Neuronal stem cell (in vitro differentiated cells): ENCODE measurements at regions not wholly inside any gene's neighbourhood (a gene's known extent, or its start where the extent isn't known, plus 50 kb on each side); places are given as distances from the start of the nearest gene placed in this dataset.

Experiments
- DNase-seq: peaks from one replicate; pipeline ENCODE4 v3.0.0-alpha.2; 2013; ENCODE audit warnings: low spot score
- H2AFZ ChIP-seq: one replicate; pipeline ENCODE4 v1.6.1; 2013; ENCODE audit warnings: mild to moderate bottlenecking, low read length, inconsistent platforms
- H2AK5ac ChIP-seq: 2 replicates; pipeline ENCODE4 v1.6.1; 2013; ENCODE audit warnings: low read depth, mild to moderate bottlenecking, inconsistent platforms, low read length, moderate library complexity, mixed read lengths
- H2BK120ac ChIP-seq: 2 replicates; pipeline ENCODE4 v1.6.1; 2013; ENCODE audit warnings: low read depth, mild to moderate bottlenecking, inconsistent platforms, low read length, moderate library complexity, mixed read lengths
- H2BK12ac ChIP-seq: one replicate; pipeline ENCODE4 v1.6.1; 2013; ENCODE audit warnings: low read length, inconsistent platforms
- H2BK15ac ChIP-seq: 2 replicates; pipeline ENCODE4 v1.6.1; 2013; ENCODE audit warnings: mild to moderate bottlenecking, low read length, inconsistent platforms, mixed read lengths
- H2BK5ac ChIP-seq: one replicate; pipeline ENCODE4 v1.6.1; 2013; ENCODE audit warnings: inconsistent platforms, mild to moderate bottlenecking, low read length, moderate library complexity
- H3K14ac ChIP-seq: one replicate; pipeline ENCODE4 v1.6.1; 2013; ENCODE audit warnings: low read length, inconsistent platforms
- H3K18ac ChIP-seq: 2 replicates; pipeline ENCODE4 v1.6.1; 2013; ENCODE audit warnings: low read length, inconsistent platforms
- H3K23ac ChIP-seq: 2 replicates; pipeline ENCODE4 v1.6.1; 2013; ENCODE audit warnings: low read depth, mild to moderate bottlenecking, mixed read lengths, low read length, inconsistent platforms; ENCODE audit not compliant: poor library complexity
- H3K27ac ChIP-seq: replicated peaks from 3 replicates; pipeline ENCODE4 v1.5.1; 2013; ENCODE audit warnings: low read length, inconsistent platforms
- H3K27me3 ChIP-seq, 3 experiments: 2 replicates each; pipeline ENCODE4 v1.6.1; 2013; ENCODE audit warnings: low read length in 3 of 3, mild to moderate bottlenecking in 2 of 3, inconsistent platforms in 1 of 3, low read depth in 1 of 3, mixed read lengths in 1 of 3, moderate library complexity in 1 of 3; ENCODE audit not compliant: control insufficient read depth in 3 of 3, insufficient read depth in 3 of 3
- H3K36me3 ChIP-seq, 2 donors: replicated peaks in 1 of 2; 2 replicates each; pipeline ENCODE4 v1.6.1; 2013; ENCODE audit warnings: low read length in 2 of 2; ENCODE audit not compliant: control insufficient read depth in 2 of 2, insufficient read depth in 2 of 2
- H3K4ac ChIP-seq: 2 replicates; pipeline ENCODE4 v1.6.1; 2013; ENCODE audit warnings: inconsistent platforms, mild to moderate bottlenecking, low read length, moderate library complexity
- H3K4me1 ChIP-seq, 2 donors: 1 replicate in 1 of 2; 2 replicates in 1 of 2; pipeline ENCODE4 v1.6.1; 2013; ENCODE audit warnings: low read length in 2 of 2, low read depth in 1 of 2; ENCODE audit not compliant: control insufficient read depth in 2 of 2, insufficient read depth in 1 of 2
- H3K4me2 ChIP-seq: one replicate; pipeline ENCODE4 v1.6.1; 2013; ENCODE audit warnings: mild to moderate bottlenecking, low read length, inconsistent platforms; ENCODE audit not compliant: insufficient read depth, poor library complexity, severe bottlenecking
- H3K4me3 ChIP-seq, 2 donors: 2 replicates each; pipeline ENCODE4 v1.5.1; 2013; ENCODE audit warnings: low read length in 2 of 2, mild to moderate bottlenecking in 2 of 2, inconsistent platforms in 1 of 2, moderate library complexity in 1 of 2
- H3K79me1 ChIP-seq: one replicate; pipeline ENCODE4 v1.6.1; 2013; ENCODE audit warnings: low read depth, mild to moderate bottlenecking, inconsistent platforms, low read length, moderate library complexity
- H3K9ac ChIP-seq: one replicate; pipeline ENCODE4 v1.6.1; 2013; ENCODE audit warnings: mild to moderate bottlenecking, low read depth, low read length, inconsistent platforms; ENCODE audit not compliant: poor library complexity
- H3K9me3 ChIP-seq, 2 donors: replicated peaks in 1 of 2; 2 replicates each; pipeline versions ENCODE3 to v1.6.1; 2013; ENCODE audit warnings: low read length in 2 of 2, mild to moderate bottlenecking in 2 of 2, inconsistent platforms in 1 of 2, low read depth in 1 of 2, mixed read lengths in 1 of 2, moderate library complexity in 1 of 2; ENCODE audit not compliant: control insufficient read depth in 2 of 2, insufficient read depth in 1 of 2
- H4K8ac ChIP-seq: one replicate; pipeline ENCODE4 v1.6.1; 2013; ENCODE audit warnings: low read depth, mild to moderate bottlenecking, inconsistent platforms, low read length, moderate library complexity
- H4K91ac ChIP-seq: one replicate; pipeline ENCODE4 v1.6.1; 2013; ENCODE audit warnings: low read length, low read depth, mild to moderate bottlenecking, inconsistent platforms; ENCODE audit not compliant: poor library complexity
- WGBS, 2 donors: extraction: QIAGEN DNeasy Blood & Tissue Kit; methylation state at CpG; one replicate each; pipeline ENCODE4 v1.1.7; 2013; ENCODE audit warnings: missing lambda C conversion rate in 2 of 2, mixed read lengths in 1 of 2; ENCODE audit not compliant: insufficient read length in 2 of 2, insufficient replicate concordance in 1 of 2; ENCODE audit errors: extremely low coverage in 2 of 2; 5-methylcytosine and 5-hydroxymethylcytosine counted together

- no peak overlapping the region for H3K9ac ChIP-seq
- no CpG with 5 or more reads among the region's 2 CpGs for WGBS, 2 donors
- H4K8ac ChIP-seq: no peak overlapping the region
- H3K4ac ChIP-seq: no peak overlapping the region
- H3K27ac ChIP-seq: no peak overlapping the region
- H2BK120ac ChIP-seq: no peak overlapping the region
- no peaks in the 10 kb centered on the region for H3K27me3 ChIP-seq
- H3K18ac ChIP-seq: no peak overlapping the region
- no peaks in the 10 kb centered on the region for H3K79me1 ChIP-seq
- no peak for DNase-seq
- no peak overlapping the region for H2AFZ ChIP-seq
- no peak overlapping the region for H3K4me2 ChIP-seq
- no peak overlapping the region for H2BK12ac ChIP-seq
- no peak overlapping the region for H4K91ac ChIP-seq
- H3K23ac ChIP-seq: no peak overlapping the region
- H2BK5ac ChIP-seq: no peak overlapping the region
- H3K4me3 ChIP-seq: no peak overlapping the region
- H2BK15ac ChIP-seq: no peak overlapping the region
- H3K9me3 ChIP-seq: peaks cover 0 to 22% of the 10 kb centered on the region in 2 donors
- no peaks in the 10 kb centered on the region for H3K36me3 ChIP-seq
- peaks cover 0 to 2% of the 10 kb centered on the region in 2 donors for H3K4me1 ChIP-seq
- H3K14ac ChIP-seq: no peak overlapping the region
- no peak overlapping the region for H2AK5ac ChIP-seq
These were observed 84.9 kb upstream of the HMGCLL1 start for GRCh38 chr6:55663914-55664313.

- Histone ChIP-seq H3K18ac (no peak overlapping the region), H3K4me1 (no peaks in the 10 kb centered on the region), H3K4me2 (no peak overlapping the region), H3K14ac (no peak overlapping the region), H3K27ac (no peak overlapping the region), H3K9me3 (peaks cover 0 to 17% of the 10 kb centered on the region in 2 donors), H2BK5ac (no peak overlapping the region), H3K79me1 (no peaks in the 10 kb centered on the region), H2AK5ac (no peak overlapping the region), H4K91ac (no peak overlapping the region), H3K4me3 (no peak overlapping the region), H2BK15ac (no peak overlapping the region), H2AFZ (no peak overlapping the region), H3K36me3 (no peaks in the 10 kb centered on the region), H4K8ac (no peak overlapping the region), H3K27me3 (no peaks in the 10 kb centered on the region), H2BK120ac (no peak overlapping the region), H3K4ac (no peak overlapping the region), H2BK12ac (no peak overlapping the region), H3K23ac (no peak overlapping the region), H3K9ac (no peak overlapping the region)
- WGBS, 2 donors: no CpG with 5 or more reads among the region's 3 CpGs
- no peak for DNase-seq
These were observed 80.3 kb upstream of the HMGCLL1 start for GRCh38 chr6:55659304-55659703.

- no peak overlapping the region for H2BK120ac ChIP-seq
- H3K27me3 ChIP-seq: no peaks in the 10 kb centered on the region
- H3K9me3 ChIP-seq: peaks cover 0 to 12% of the 10 kb centered on the region in 2 donors
- no peak overlapping the region for H3K4me3 ChIP-seq
- no peaks in the 10 kb centered on the region for H3K36me3 ChIP-seq
- H3K4me1 ChIP-seq: peaks cover 0 to 3% of the 10 kb centered on the region in 2 donors
- no peak overlapping the region for H2AFZ ChIP-seq
- no peak overlapping the region for H4K91ac ChIP-seq
- no CpG with 5 or more reads among the region's 1 CpG for WGBS, 2 donors
- H2BK5ac ChIP-seq: no peak overlapping the region
- no peak overlapping the region for H3K18ac ChIP-seq
- H3K14ac ChIP-seq: no peak overlapping the region
- H3K4ac ChIP-seq: no peak overlapping the region
- H3K27ac ChIP-seq: no peak overlapping the region
- no peak for DNase-seq
- no peak overlapping the region for H4K8ac ChIP-seq
- H3K23ac ChIP-seq: no peak overlapping the region
- H3K79me1 ChIP-seq: no peaks in the 10 kb centered on the region
- H3K4me2 ChIP-seq: no peak overlapping the region
- no peak overlapping the region for H2BK15ac ChIP-seq
- no peak overlapping the region for H2AK5ac ChIP-seq
- H3K9ac ChIP-seq: no peak overlapping the region
- no peak overlapping the region for H2BK12ac ChIP-seq
These were observed 75.5 kb upstream of the HMGCLL1 start for GRCh38 chr6:55654445-55654844.

- no peak overlapping the region for H2AK5ac ChIP-seq
- no peak overlapping the region for H3K4me2 ChIP-seq
- no CpG with 5 or more reads among the region's 1 CpG for WGBS, 2 donors
- peak overlapping the region; percentile 12 for H2AFZ ChIP-seq
- no peaks in the 10 kb centered on the region for H3K79me1 ChIP-seq
- H3K4ac ChIP-seq: no peak overlapping the region
- no peak overlapping the region for H3K27ac ChIP-seq
- H2BK12ac ChIP-seq: no peak overlapping the region
- no peak overlapping the region for H2BK5ac ChIP-seq
- no peaks in the 10 kb centered on the region for H3K27me3 ChIP-seq
- H3K18ac ChIP-seq: no peak overlapping the region
- H3K4me3 ChIP-seq: no peak overlapping the region
- H2BK15ac ChIP-seq: no peak overlapping the region
- DNase-seq: no peak
- H3K14ac ChIP-seq: no peak overlapping the region
- no peak overlapping the region for H4K8ac ChIP-seq
- H3K9ac ChIP-seq: no peak overlapping the region
- H3K36me3 ChIP-seq: no peaks in the 10 kb centered on the region
- no peak overlapping the region for H4K91ac ChIP-seq
- no peak overlapping the region for H3K23ac ChIP-seq
- peaks cover 0 to 12% of the 10 kb centered on the region in 2 donors for H3K9me3 ChIP-seq
- H3K4me1 ChIP-seq: peaks cover 0 to 5% of the 10 kb centered on the region in 2 donors
- no peak overlapping the region for H2BK120ac ChIP-seq
These were observed 73.4 kb upstream of the HMGCLL1 start for GRCh38 chr6:55652429-55652828.
